Stomach (tissue), 8 donors: ENCODE measurements at regions not wholly inside any gene's neighbourhood (a gene's known extent, or its start where the extent isn't known, plus 50 kb on each side); places are given as distances from the start of the nearest gene placed in this dataset.
"Not testable (repeated sequence)": the region's sequence is repeated elsewhere in the genome, so short reads cannot be mapped to it uniquely, and the experiment has no call there.

Source experiments
- DNase-seq, 2 donors: peaks; one replicate each; pipeline versions ENCODE4 v3.0.0 to v3.0.0-alpha.2; 2013 to 2019
- H3K27ac ChIP-seq, 5 donors: fragments of 200-600 bp in 4 of 5; sonication (generic) in 4 of 5; one replicate each; pipeline ENCODE4 v1.5.1; 2013 to 2019; ENCODE audit warnings: mild to moderate bottlenecking in 1 of 5, moderate library complexity in 1 of 5
- H3K27me3 ChIP-seq, 3 donors: fragments of 200-600 bp; sonication (generic); one replicate each; pipeline ENCODE4 v1.5.1; 2017 to 2019; ENCODE audit warnings: mixed run types in 1 of 3
- H3K36me3 ChIP-seq, 4 donors: fragments of 200-600 bp; sonication (generic); 1 replicate in 3 of 4; 2 replicates in 1 of 4; pipeline ENCODE4 v1.5.1; 2016 to 2019
- H3K4me1 ChIP-seq, 4 donors: fragments of 200-600 bp; sonication (generic); one replicate each; pipeline ENCODE4 v1.5.1; 2016 to 2019
- H3K4me3 ChIP-seq, 4 donors: fragments of 200-600 bp; sonication (generic) in 3 of 4; one replicate each; pipeline ENCODE4 v1.5.1; 2016 to 2019; ENCODE audit warnings: mild to moderate bottlenecking in 1 of 4
- H3K9me3 ChIP-seq, 4 donors: fragments of 200-600 bp; sonication (generic); one replicate each; pipeline ENCODE4 v1.5.1; 2016 to 2019
- EP300 ChIP-seq: sonication (generic); formaldehyde crosslinking; IDR thresholded peaks from one replicate; pipeline ENCODE4 v1.6.1; 2017; ENCODE audit warnings: antibody characterized with exemption
- POLR2A ChIP-seq, 4 donors: fragments of 450-650 bp; IDR thresholded peaks; one replicate each; pipeline ENCODE4 v1.6.1; 2016; ENCODE audit warnings: antibody characterized with exemption in 4 of 4, control low read depth in 2 of 4, mild to moderate bottlenecking in 1 of 4, moderate library complexity in 1 of 4
- POLR2AphosphoS5 ChIP-seq, 3 donors: sonication (generic); formaldehyde crosslinking; IDR thresholded peaks; one replicate each; pipeline ENCODE4 v1.6.1; 2016; ENCODE audit warnings: antibody characterized with exemption in 3 of 3
- WGBS, 5 donors: extraction: QIAGEN DNeasy Blood & Tissue Kit in 3 of 5; methylation state at CpG; one replicate each; pipeline versions ENCODE4 v1.1.5 to v1.1.7; 2013 to 2018; 5-methylcytosine and 5-hydroxymethylcytosine counted together
- intact Hi-C: fragments of 100-400 bp; cut with DNase I; formaldehyde crosslinking; loops from one replicate; pipeline ENCODE4 v1.15.1; 2023; ENCODE audit warnings: low total_unique reads
- TF ChIP-seq, protein P1 (sequence below), 7 experiments: fragments of 450-650 bp in 4 of 7; fragments of 200-600 bp in 3 of 7; sonication (generic) in 3 of 7; IDR thresholded peaks; one replicate each; pipeline ENCODE4 v1.5.1; 2016 to 2019; ENCODE audit warnings: antibody characterized with exemption in 7 of 7, control low read depth in 2 of 7, mild to moderate bottlenecking in 1 of 7
- donor health status: healthy with polysubstance abuse.
- donor health status: Bipolar disorder and iron deficiency.
- donor health status: healthy.

DNA sequence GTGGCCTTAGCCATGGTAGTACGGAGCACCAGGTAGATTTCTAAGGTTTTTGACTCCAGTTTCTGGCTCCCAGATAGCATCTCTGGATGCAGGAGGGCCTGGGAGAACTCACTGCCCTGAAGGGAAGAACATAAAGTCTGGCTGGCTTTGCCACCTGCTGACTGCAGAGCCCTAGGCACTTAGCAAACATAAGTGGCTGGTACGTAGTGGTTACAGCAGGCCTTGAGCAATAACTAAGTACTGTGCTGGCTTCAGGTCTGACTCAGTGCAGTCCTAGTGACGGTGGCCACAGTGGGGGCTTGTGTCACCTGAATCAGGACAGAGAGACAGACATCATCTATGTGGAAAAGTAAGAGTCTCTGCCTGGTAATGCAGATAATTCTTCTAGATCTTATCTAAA is 871.1 kb downstream of the PDCD6IP start:
- WGBS, 5 donors: 61 to 88% (median 77%) methylated on average over 3 of the region's 3 CpGs
- TF ChIP-seq, protein P1, sequence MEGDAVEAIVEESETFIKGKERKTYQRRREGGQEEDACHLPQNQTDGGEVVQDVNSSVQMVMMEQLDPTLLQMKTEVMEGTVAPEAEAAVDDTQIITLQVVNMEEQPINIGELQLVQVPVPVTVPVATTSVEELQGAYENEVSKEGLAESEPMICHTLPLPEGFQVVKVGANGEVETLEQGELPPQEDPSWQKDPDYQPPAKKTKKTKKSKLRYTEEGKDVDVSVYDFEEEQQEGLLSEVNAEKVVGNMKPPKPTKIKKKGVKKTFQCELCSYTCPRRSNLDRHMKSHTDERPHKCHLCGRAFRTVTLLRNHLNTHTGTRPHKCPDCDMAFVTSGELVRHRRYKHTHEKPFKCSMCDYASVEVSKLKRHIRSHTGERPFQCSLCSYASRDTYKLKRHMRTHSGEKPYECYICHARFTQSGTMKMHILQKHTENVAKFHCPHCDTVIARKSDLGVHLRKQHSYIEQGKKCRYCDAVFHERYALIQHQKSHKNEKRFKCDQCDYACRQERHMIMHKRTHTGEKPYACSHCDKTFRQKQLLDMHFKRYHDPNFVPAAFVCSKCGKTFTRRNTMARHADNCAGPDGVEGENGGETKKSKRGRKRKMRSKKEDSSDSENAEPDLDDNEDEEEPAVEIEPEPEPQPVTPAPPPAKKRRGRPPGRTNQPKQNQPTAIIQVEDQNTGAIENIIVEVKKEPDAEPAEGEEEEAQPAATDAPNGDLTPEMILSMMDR (IDR thresholded peaks at IDR 0.05): no peak
- TF ChIP-seq POLR2A (IDR thresholded peaks at IDR 0.05) (no peak), EP300 (no peak), POLR2AphosphoS5 (IDR thresholded peaks at IDR 0.05) (no peak)
- H3K4me1 ChIP-seq: no peaks in the 10 kb centered on the region
- H3K9me3 ChIP-seq: no peaks in the 10 kb centered on the region
- intact Hi-C loops: no loop called here
- H3K27me3 ChIP-seq: no peaks in the 10 kb centered on the region
- H3K36me3 ChIP-seq: no peaks in the 10 kb centered on the region
- no peak for DNase-seq
- H3K27ac ChIP-seq: no peak overlapping the region
- H3K4me3 ChIP-seq: no peak overlapping the region

DNA sequence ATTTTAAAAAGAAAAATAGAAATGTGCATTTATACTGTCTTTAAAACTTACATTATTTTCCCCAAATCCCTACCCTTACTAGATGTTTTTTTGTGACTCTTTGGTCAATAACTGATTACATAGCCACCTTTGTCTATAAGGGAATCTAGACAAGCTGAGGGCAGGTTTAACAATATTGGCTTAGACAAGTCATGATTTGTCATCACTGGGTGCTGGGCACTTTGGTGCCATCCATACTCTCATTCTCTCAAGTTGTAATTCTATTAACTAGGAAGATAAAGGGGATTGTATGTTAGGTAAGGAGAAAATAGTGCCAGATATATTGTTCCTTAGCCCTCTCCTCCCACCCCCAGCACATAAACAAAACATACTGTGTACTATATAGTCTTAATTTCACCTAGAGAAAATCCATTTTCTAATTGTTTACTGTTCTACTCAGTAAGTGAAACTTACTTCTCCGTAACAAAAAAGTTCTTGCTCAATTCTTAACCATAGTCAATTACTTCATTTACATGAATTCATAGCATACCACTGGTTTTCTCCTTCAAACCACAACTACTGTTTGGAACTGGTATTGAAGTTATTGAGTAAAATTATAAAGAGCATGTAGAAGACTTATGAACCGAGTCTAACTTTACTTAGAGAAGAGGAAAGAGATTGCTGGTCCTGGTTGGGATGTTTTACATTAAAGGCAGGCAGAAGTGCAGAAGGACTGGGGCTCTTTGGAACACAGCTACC is 877.1 kb downstream of the PDCD6IP start:
- H3K27me3 ChIP-seq: no peaks in the 10 kb centered on the region
- intact Hi-C loops: no loop called here
- H3K4me1 ChIP-seq: no peaks in the 10 kb centered on the region
- WGBS, 5 donors: 77 to 84% (median 82%) methylated on average over 2 of the region's 2 CpGs
- no peak for DNase-seq
- H3K9me3 ChIP-seq: no peaks in the 10 kb centered on the region
- no peak overlapping the region for H3K4me3 ChIP-seq
- H3K27ac ChIP-seq: no peak overlapping the region
- H3K36me3 ChIP-seq: no peaks in the 10 kb centered on the region
- TF ChIP-seq EP300: no peak
- TF ChIP-seq POLR2A (IDR thresholded peaks at IDR 0.05): no peak
- TF ChIP-seq POLR2AphosphoS5 (IDR thresholded peaks at IDR 0.05): no peak
- TF ChIP-seq, protein P1 (IDR thresholded peaks at IDR 0.05): no peak

DNA sequence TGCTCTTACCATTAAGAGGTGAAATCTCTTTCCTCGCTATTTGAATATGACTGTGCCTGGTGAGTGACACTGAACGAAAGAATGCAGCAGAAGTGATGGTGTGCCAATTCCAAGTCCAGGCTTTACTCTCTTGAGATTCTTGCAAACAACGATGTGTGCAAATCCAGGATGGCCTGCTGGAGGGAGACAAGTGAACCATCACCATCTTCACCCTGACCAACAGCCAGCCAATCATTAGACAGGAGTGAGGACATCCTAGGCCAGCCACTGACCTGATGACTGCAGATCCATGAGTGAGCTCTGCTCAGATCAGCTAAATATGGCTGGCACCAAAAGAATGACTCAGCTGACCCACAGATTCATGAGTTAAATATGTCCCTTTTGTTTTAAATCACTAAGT is 878.0 kb downstream of the PDCD6IP start:
- WGBS, 5 donors: 67 to 85% (median 80%) methylated on average over 3 of the region's 3 CpGs
- Histone ChIP-seq H3K27me3 (no peaks in the 10 kb centered on the region), H3K4me1 (no peaks in the 10 kb centered on the region), H3K9me3 (no peaks in the 10 kb centered on the region), H3K4me3 (no peak overlapping the region), H3K27ac (no peak overlapping the region), H3K36me3 (no peaks in the 10 kb centered on the region)
- no peak for DNase-seq
- TF ChIP-seq, protein P1 (IDR thresholded peaks at IDR 0.05): no peak
- no peak for TF ChIP-seq EP300
- no peak for TF ChIP-seq POLR2AphosphoS5 (IDR thresholded peaks at IDR 0.05)
- no peak for TF ChIP-seq POLR2A (IDR thresholded peaks at IDR 0.05)
- intact Hi-C loops: no loop called here

DNA sequence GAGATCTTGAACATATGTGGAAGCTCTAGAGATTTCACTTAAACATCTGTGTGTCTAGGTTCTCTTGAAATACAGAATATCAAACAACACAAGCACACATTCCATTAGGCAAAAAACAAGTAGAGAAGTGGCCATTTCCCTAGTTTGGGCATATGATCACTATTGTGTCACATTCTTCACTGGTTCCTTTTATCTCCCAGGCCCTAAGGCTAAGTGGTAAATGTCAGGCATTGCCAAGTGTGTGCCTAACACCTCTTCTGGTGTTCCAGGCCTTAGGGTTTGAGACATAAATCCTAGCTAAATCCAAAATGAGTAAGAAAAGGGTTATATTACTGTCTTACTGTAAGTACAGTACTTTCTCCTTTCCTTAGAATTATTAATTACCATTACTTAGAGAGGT is 880.1 kb downstream of the PDCD6IP start:
- Histone ChIP-seq H3K4me1 (no peaks in the 10 kb centered on the region), H3K9me3 (no peaks in the 10 kb centered on the region), H3K36me3 (no peaks in the 10 kb centered on the region), H3K4me3 (no peak overlapping the region), H3K27ac (no peak overlapping the region), H3K27me3 (no peaks in the 10 kb centered on the region)
- DNase-seq: no peak
- TF ChIP-seq, protein P1 (IDR thresholded peaks at IDR 0.05): no peak
- no peak for TF ChIP-seq EP300
- no peak for TF ChIP-seq POLR2A (IDR thresholded peaks at IDR 0.05)
- TF ChIP-seq POLR2AphosphoS5 (IDR thresholded peaks at IDR 0.05): no peak
- intact Hi-C loops: no loop called here

DNA sequence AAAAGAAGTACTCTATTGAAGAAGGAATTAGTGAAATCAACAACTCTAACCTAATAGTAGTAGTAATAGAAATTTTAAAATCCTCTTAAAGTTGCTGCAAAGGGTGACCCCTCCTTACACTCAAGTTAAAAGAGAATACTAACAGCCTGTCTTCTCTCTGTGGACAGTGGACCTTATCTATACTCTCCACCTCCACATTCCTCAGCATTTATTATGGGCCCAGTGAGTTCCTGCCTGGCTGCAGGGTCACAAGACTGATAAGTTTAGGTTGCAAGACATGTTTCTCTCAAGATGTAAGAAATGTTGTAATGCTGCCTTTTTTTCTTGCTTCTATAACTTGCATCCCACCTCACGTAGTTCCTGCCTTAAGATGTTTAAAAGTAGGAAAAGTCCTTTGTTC is 880.6 kb downstream of the PDCD6IP start:
- 56 to 90% (median 79%) methylated on average over 1 of the region's 1 CpG for WGBS, 5 donors

More for the DNA sequence above, 880.6 kb downstream of the PDCD6IP start:
- intact Hi-C loops, DNase-seq, H3K36me3 ChIP-seq, H3K9me3 ChIP-seq, H3K27ac ChIP-seq, H3K27me3 ChIP-seq, H3K4me1 ChIP-seq, H3K4me3 ChIP-seq: not testable (repeated sequence)
